ENCODE measurements at regions not wholly inside any gene's neighbourhood (a gene's known extent, or its start where the extent isn't known, plus 50 kb on each side); places are given as distances from the start of the nearest gene placed in this dataset.

DNA sequence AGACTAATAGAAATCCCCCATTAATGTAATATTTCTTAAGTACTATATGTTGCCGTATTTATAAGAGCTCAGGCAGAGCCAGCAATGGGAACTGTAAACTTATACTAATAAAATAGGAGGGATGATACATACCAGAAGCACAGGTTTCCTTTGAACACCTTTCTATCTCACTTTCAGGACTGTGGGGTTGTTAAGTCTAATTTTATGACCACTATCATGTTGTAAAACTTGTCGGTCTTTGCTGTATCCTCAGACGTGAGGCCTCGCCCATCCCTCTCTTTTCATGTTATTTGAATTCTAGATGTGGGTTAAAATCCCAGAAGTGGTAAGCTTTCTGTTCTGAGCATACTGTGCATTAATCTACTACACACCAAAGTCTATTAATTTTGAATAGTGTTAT, 1083.5 kb upstream of the TENM4 start:
- TF ChIP-seq POLR2A (IDR thresholded peaks at IDR 0.05), result no peak
- TF ChIP-seq, protein P1, sequence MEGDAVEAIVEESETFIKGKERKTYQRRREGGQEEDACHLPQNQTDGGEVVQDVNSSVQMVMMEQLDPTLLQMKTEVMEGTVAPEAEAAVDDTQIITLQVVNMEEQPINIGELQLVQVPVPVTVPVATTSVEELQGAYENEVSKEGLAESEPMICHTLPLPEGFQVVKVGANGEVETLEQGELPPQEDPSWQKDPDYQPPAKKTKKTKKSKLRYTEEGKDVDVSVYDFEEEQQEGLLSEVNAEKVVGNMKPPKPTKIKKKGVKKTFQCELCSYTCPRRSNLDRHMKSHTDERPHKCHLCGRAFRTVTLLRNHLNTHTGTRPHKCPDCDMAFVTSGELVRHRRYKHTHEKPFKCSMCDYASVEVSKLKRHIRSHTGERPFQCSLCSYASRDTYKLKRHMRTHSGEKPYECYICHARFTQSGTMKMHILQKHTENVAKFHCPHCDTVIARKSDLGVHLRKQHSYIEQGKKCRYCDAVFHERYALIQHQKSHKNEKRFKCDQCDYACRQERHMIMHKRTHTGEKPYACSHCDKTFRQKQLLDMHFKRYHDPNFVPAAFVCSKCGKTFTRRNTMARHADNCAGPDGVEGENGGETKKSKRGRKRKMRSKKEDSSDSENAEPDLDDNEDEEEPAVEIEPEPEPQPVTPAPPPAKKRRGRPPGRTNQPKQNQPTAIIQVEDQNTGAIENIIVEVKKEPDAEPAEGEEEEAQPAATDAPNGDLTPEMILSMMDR (IDR thresholded peaks at IDR 0.05), result no peak
